Upper lobe of left lung (tissue), 4 donors: ENCODE measurements at regions not wholly inside any gene's neighbourhood (a gene's known extent, or its start where the extent isn't known, plus 50 kb on each side); places are given as distances from the start of the nearest gene placed in this dataset.

Experiments
- POLR2A ChIP-seq, 4 donors: fragments of 450-650 bp; IDR thresholded peaks; one replicate each; pipeline ENCODE4 v1.5.1; 2016 to 2017; ENCODE audit warnings: antibody characterized with exemption in 4 of 4, mild to moderate bottlenecking in 2 of 4
- POLR2AphosphoS5 ChIP-seq, 2 donors: sonication (generic); formaldehyde crosslinking; IDR thresholded peaks; one replicate each; pipeline ENCODE4 v1.5.1; 2017; ENCODE audit warnings: antibody characterized with exemption in 2 of 2
- TF ChIP-seq, protein P1 (sequence below), 6 experiments: fragments of 450-650 bp in 4 of 6; fragments of 200-600 bp in 2 of 6; sonication (generic) in 2 of 6; IDR thresholded peaks; one replicate each; pipeline ENCODE4 v1.5.1; 2016 to 2019; ENCODE audit warnings: antibody characterized with exemption in 6 of 6

DNA sequence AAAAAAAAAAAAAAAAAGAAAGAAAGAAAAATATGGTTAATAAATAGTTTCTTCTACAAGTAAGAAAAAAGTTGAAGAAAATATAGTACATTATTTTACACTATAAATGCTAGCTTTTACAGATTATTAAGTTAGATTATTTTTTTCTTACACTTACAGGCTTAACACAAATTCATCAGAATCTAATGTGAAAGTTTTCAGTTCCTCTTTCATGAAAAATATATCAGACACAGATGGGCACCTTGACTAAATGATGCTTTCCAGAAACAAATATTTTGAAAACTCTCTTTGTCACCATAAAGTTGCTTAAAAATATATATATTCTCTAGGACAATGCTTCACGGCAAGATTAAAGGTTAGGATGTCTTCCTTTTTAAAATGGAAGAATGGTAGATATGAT lies 321.8 kb upstream of the HSF2 start:
- TF ChIP-seq, protein P1, sequence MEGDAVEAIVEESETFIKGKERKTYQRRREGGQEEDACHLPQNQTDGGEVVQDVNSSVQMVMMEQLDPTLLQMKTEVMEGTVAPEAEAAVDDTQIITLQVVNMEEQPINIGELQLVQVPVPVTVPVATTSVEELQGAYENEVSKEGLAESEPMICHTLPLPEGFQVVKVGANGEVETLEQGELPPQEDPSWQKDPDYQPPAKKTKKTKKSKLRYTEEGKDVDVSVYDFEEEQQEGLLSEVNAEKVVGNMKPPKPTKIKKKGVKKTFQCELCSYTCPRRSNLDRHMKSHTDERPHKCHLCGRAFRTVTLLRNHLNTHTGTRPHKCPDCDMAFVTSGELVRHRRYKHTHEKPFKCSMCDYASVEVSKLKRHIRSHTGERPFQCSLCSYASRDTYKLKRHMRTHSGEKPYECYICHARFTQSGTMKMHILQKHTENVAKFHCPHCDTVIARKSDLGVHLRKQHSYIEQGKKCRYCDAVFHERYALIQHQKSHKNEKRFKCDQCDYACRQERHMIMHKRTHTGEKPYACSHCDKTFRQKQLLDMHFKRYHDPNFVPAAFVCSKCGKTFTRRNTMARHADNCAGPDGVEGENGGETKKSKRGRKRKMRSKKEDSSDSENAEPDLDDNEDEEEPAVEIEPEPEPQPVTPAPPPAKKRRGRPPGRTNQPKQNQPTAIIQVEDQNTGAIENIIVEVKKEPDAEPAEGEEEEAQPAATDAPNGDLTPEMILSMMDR (IDR thresholded peaks at IDR 0.05) = no peak
- TF ChIP-seq POLR2AphosphoS5 (IDR thresholded peaks at IDR 0.05) = no peak
- no peak for TF ChIP-seq POLR2A (IDR thresholded peaks at IDR 0.05)
